CD4-positive, alpha-beta T cell (primary cell): ENCODE measurements at regions not wholly inside any gene's neighbourhood (a gene's known extent, or its start where the extent isn't known, plus 50 kb on each side); places are given as distances from the start of the nearest gene placed in this dataset.

ENCODE experiments used
- ATAC-seq: fragments of 200-7000 bp; cut with Tn5 transposase; one replicate; pipeline ENCODE4 v1.10.0; 2022; ENCODE audit warnings: mild to moderate bottlenecking; ENCODE audit not compliant: poor library complexity
- CTCF ChIA-PET: fragments of 350-600 bp; sonication (Branson Sonifier 250); formaldehyde crosslinking; loops from one replicate; lab custom pipeline; 2021; ENCODE audit warnings: antibody characterized with exemption, inconsistent platforms; lab: Charles Lee
- POLR2A ChIA-PET: fragments of 350-600 bp; sonication (Branson Sonifier 250); formaldehyde crosslinking; loops from one replicate; lab custom pipeline; 2021; ENCODE audit warnings: antibody characterized with exemption, inconsistent platforms; lab: Charles Lee
- DNase-seq, 14 experiments: peaks; one replicate each; pipeline ENCODE4 v3.0.0-alpha.2; 2013 to 2020; ENCODE audit warnings: mixed read lengths in 2 of 14
- H3K27ac ChIP-seq, 2 donors: one replicate each; pipeline versions ENCODE4 v1.5.1 to v1.7.0; 2013; ENCODE audit warnings: low read length in 2 of 2, low read depth in 1 of 2, mild to moderate bottlenecking in 1 of 2
- H3K27me3 ChIP-seq, 2 experiments: 1 replicate in 1 of 2; 2 replicates in 1 of 2; pipeline versions ENCODE4 v1.6.1 to v1.7.0; 2013; ENCODE audit warnings: low read length in 2 of 2, control low read depth in 1 of 2, mild to moderate bottlenecking in 1 of 2, moderate library complexity in 1 of 2; ENCODE audit not compliant: insufficient read depth in 2 of 2, control insufficient read depth in 1 of 2
- H3K36me3 ChIP-seq: one replicate; pipeline ENCODE4 v1.6.1; 2013; ENCODE audit warnings: low read length, control low read depth; ENCODE audit not compliant: insufficient read depth
- H3K4me1 ChIP-seq: one replicate; pipeline ENCODE4 v1.6.1; 2013; ENCODE audit warnings: low read length, control low read depth; ENCODE audit not compliant: insufficient read depth
- H3K4me3 ChIP-seq: one replicate; pipeline ENCODE4 v1.5.1; 2013; ENCODE audit warnings: mild to moderate bottlenecking, low read length, moderate library complexity
- H3K9me3 ChIP-seq, 2 experiments: 1 replicate in 1 of 2; 2 replicates in 1 of 2; pipeline versions ENCODE4 v1.6.1 to v1.7.0; 2013; ENCODE audit warnings: low read length in 2 of 2, mild to moderate bottlenecking in 2 of 2, control low read depth in 1 of 2, moderate library complexity in 1 of 2; ENCODE audit not compliant: control insufficient read depth in 1 of 2, insufficient read depth in 1 of 2
- H3K27ac Mint-ChIP-seq: one replicate; pipeline ENCODE4 v1.8.0; 2020; ENCODE audit warnings: mixed read lengths
- H3K27me3 Mint-ChIP-seq: one replicate; pipeline ENCODE4 v1.8.0; 2021; ENCODE audit warnings: mixed read lengths
- H3K36me3 Mint-ChIP-seq: one replicate; pipeline ENCODE4 v1.8.0; 2021; ENCODE audit warnings: low read depth, mixed read lengths
- H3K4me1 Mint-ChIP-seq: one replicate; pipeline ENCODE4 v1.8.0; 2021; ENCODE audit warnings: low read depth, mixed read lengths
- H3K4me3 Mint-ChIP-seq: one replicate; pipeline ENCODE4 v1.8.0; 2020; ENCODE audit warnings: mild to moderate bottlenecking, mixed read lengths
- H3K9me3 Mint-ChIP-seq: one replicate; pipeline ENCODE4 v1.8.0; 2020; ENCODE audit warnings: mixed read lengths
- intact Hi-C, 2 experiments: fragments of 100-400 bp; cut with DNase I in 1 of 2; cut with micrococcal nuclease in 1 of 2; formaldehyde crosslinking; loops; one replicate each; pipeline versions ENCODE4 v1.15.1 to v1.9.0; 2023 to 2025; cut with DNase I, micrococcal nuclease
- TF ChIP-seq, protein P1 (sequence below): fragments of 200-600 bp; IDR thresholded peaks from one replicate; pipeline ENCODE4 v1.8.0; 2022; ENCODE audit warnings: antibody characterized with exemption, mild to moderate bottlenecking

DNA sequence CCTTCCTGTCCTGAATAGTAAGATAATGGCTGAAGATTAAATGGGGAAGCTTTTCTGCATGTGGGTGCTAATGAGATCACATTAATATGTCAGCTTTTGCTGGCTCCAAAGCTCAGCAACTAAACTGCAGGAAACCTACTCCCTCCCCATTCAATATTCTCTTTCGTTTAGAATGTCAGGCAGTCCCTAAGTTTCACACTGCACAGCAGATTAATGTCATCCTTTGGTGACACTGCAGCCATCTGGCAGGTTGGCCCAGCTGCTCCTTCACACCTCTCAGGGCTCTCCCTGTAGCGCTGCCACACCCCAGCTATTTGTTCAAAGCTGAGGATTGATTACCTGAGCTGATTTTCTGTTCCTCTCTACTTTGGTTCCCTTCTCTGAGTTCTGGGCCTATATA, 110.5 kb downstream of the KDR start:
- H3K27ac Mint-ChIP-seq, result no peak overlapping the region
- H3K4me3 Mint-ChIP-seq, result no peak overlapping the region
- intact Hi-C loops, result no loop called here
- H3K9me3 Mint-ChIP-seq, result no peaks in the 10 kb centered on the region
- ATAC-seq (no peak), DNase-seq (no peak)
- Histone ChIP-seq H3K9me3 (no peaks in the 10 kb centered on the region), H3K36me3 (no peaks in the 10 kb centered on the region), H3K4me1 (no peaks in the 10 kb centered on the region), H3K27me3 (peaks cover 0 to 3% of the 10 kb centered on the region in 2 experiments), H3K27ac (no peak overlapping the region), H3K4me3 (no peak overlapping the region)
- no peaks in the 10 kb centered on the region for H3K36me3 Mint-ChIP-seq
- TF ChIP-seq, protein P1, sequence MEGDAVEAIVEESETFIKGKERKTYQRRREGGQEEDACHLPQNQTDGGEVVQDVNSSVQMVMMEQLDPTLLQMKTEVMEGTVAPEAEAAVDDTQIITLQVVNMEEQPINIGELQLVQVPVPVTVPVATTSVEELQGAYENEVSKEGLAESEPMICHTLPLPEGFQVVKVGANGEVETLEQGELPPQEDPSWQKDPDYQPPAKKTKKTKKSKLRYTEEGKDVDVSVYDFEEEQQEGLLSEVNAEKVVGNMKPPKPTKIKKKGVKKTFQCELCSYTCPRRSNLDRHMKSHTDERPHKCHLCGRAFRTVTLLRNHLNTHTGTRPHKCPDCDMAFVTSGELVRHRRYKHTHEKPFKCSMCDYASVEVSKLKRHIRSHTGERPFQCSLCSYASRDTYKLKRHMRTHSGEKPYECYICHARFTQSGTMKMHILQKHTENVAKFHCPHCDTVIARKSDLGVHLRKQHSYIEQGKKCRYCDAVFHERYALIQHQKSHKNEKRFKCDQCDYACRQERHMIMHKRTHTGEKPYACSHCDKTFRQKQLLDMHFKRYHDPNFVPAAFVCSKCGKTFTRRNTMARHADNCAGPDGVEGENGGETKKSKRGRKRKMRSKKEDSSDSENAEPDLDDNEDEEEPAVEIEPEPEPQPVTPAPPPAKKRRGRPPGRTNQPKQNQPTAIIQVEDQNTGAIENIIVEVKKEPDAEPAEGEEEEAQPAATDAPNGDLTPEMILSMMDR, result no peak
- H3K4me1 Mint-ChIP-seq, result no peaks in the 10 kb centered on the region
- POLR2A ChIA-PET, result no interaction called here
- CTCF ChIA-PET, result no interaction called here
- peaks cover 22% of the 10 kb centered on the region for H3K27me3 Mint-ChIP-seq

DNA sequence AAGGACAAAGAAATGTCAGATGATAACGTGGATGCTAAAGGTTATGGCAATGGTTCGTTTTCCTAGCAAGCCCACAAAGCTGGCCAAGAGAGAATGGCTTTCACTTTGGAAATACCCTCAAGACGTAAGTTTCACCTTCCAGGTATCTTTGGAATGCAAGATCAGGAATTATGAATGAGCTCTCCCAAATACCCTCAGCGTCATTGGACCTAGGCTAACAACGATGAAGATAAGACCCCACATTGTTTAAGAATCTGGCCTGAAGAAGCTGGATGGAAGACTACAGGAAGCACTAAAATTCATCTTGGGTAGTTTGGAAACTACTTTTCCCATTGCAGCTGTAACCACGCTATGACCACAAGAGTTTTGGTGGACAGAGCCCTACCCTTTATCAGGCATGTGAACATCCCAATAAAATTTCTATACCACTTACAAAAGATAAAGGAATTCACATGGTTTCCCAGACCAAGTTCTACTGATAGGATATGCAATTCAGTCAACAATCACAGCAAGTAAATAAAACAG, 111.9 kb downstream of the KDR start:
- Mint-ChIP-seq H3K4me1 (no peaks in the 10 kb centered on the region), H3K4me3 (no peak overlapping the region), H3K9me3 (no peaks in the 10 kb centered on the region), H3K27me3 (peaks cover 9% of the 10 kb centered on the region), H3K36me3 (no peaks in the 10 kb centered on the region), H3K27ac (no peak overlapping the region)
- no peak overlapping the region for H3K4me3 ChIP-seq
- TF ChIP-seq, protein P1, result no peak
- CTCF ChIA-PET, result no interaction called here
- H3K27ac ChIP-seq, result no peak overlapping the region
- POLR2A ChIA-PET, result no interaction called here
- no peaks in the 10 kb centered on the region for H3K36me3 ChIP-seq
- no peak for DNase-seq
- peaks cover 0 to 3% of the 10 kb centered on the region in 2 experiments for H3K27me3 ChIP-seq
- no peaks in the 10 kb centered on the region for H3K4me1 ChIP-seq
- no peak for ATAC-seq
- intact Hi-C loops, result no loop called here
- peaks cover 0 to 4% of the 10 kb centered on the region in 2 experiments for H3K9me3 ChIP-seq

DNA sequence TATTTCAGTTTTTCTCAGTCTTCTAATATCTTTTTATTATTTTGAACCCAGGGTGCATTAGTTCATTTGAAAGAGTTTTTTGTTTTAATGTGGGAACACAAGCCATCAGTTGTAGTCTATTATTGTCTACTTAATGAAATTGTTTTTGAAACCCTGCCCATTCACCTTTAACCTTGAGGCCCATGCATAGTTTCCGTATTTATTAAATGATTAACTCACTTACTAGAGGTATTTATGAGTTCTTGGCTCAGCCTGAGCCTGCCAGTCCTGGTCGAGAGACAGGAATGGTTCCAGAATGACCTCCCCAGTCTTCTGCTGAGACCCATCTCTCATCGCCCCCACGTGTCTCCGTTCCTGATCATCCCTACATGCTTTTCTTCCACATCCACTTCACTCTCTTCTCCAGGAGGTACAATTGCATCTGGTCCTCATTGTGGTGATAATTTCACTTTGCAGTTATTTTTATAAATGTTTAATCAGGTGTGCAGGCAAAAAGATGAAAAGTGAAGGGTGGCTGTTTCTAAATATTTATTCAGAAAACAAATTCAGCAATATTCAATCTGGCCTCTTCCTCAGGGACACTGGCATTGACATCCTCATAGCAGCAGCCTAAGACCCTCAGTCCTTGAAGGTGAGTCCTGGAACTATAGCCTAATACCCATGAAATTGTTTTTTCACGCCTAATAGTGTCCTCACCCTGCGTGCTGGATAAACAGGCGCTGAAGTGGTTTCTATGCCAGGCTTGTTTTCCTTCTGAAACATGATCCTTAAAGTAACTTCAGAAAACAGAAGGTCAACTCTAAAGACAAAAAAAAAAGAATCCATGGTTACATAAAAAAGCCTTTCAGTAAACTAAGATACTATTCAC, 112.8 kb downstream of the KDR start:
- Histone ChIP-seq H3K36me3 (no peaks in the 10 kb centered on the region), H3K4me3 (no peak overlapping the region), H3K9me3 (peaks cover 0 to 6% of the 10 kb centered on the region in 2 experiments), H3K27ac (no peak overlapping the region), H3K4me1 (no peaks in the 10 kb centered on the region), H3K27me3 (peaks cover 0 to 3% of the 10 kb centered on the region in 2 experiments)
- TF ChIP-seq, protein P1, result no peak
- H3K27me3 Mint-ChIP-seq, result peaks cover 9% of the 10 kb centered on the region
- H3K27ac Mint-ChIP-seq, result no peak overlapping the region
- no peaks in the 10 kb centered on the region for H3K4me1 Mint-ChIP-seq
- H3K36me3 Mint-ChIP-seq, result no peaks in the 10 kb centered on the region
- CTCF ChIA-PET, result no interaction called here
- no peaks in the 10 kb centered on the region for H3K9me3 Mint-ChIP-seq
- POLR2A ChIA-PET, result no interaction called here
- intact Hi-C loops, result no loop called here
- DNase-seq (no peak), ATAC-seq (no peak)
- H3K4me3 Mint-ChIP-seq, result no peak overlapping the region
